ENCODE measurements at regions not wholly inside any gene's neighbourhood (a gene's known extent, or its start where the extent isn't known, plus 50 kb on each side); places are given as distances from the start of the nearest gene placed in this dataset.

GRCh38 chr11:82146789-82147188, 586.9 kb downstream of the FAM181B start:
- TF ChIP-seq SUZ12 (IDR thresholded peaks at IDR 0.05; ENCODE audit: unreplicated experiment) (no peak), ASH2L (IDR thresholded peaks at IDR 0.05; ENCODE audit: borderline replicate concordance, low read depth) (no peak), RCOR1 (conservative IDR thresholded peaks at IDR 0.05; ENCODE audit: low read depth, low read length) (no peak)
- H3K27me3 ChIP-seq (replicated peaks in 1 of 2; ENCODE audit: control insufficient read depth in 2 of 2, insufficient read depth in 2 of 2, low read length in 1 of 2) = no peaks in the 10 kb centered on the region
- no peak overlapping the region for H2AFZ ChIP-seq (ENCODE audit: control insufficient read depth, low read depth, low read length)
- ChIA-PET CTCF (no interaction called here), POLR2A (no interaction called here), SMC1A (ENCODE audit: uncharacterized antibody, unreplicated experiment) (no interaction called here), RAD21 (ENCODE audit: unreplicated experiment) (no interaction called here)
- no peak for FAIRE-seq
- BruUV-seq (replicated peaks) = no TSS peak
- H3K9ac ChIP-seq (ENCODE audit: control insufficient read depth, insufficient read depth, low read length) = no peak overlapping the region
- H3K4me1 ChIP-seq (ENCODE audit: control insufficient read depth, insufficient read depth, low read length) = no peaks in the 10 kb centered on the region
- intact Hi-C loops (cut with micrococcal nuclease; ENCODE audit: unreplicated experiment) = no loop called here
- ATAC-seq = no peak
- H3K4me2 ChIP-seq (ENCODE audit: control insufficient read depth, insufficient read depth) = no peak overlapping the region
- no peaks in the 10 kb centered on the region for H4K20me1 ChIP-seq (ENCODE audit: control insufficient read depth, insufficient read depth)
- no peak for DNase-seq (ENCODE audit: low read depth, low spot score)
- 0% methylated on average over 2 of the region's 2 CpGs for WGBS (ENCODE audit: insufficient coverage, insufficient replicate concordance, low lambda C conversion rate, missing lambda C conversion rate)
- H3K27ac ChIP-seq (ENCODE audit: control insufficient read depth, insufficient read depth) = no peak overlapping the region
- no peaks in the 10 kb centered on the region for H3K36me3 ChIP-seq (ENCODE audit: control insufficient read depth in 2 of 2, insufficient read depth in 2 of 2, low read length in 1 of 2)
- H3K9me3 ChIP-seq (replicated peaks; ENCODE audit: control insufficient read depth, insufficient read depth, low read length) = no peaks in the 10 kb centered on the region
- H3K79me2 ChIP-seq (ENCODE audit: control insufficient read depth, insufficient read depth, low read length) = no peaks in the 10 kb centered on the region
- H3K4me3 ChIP-seq = no peak overlapping the region
- in situ Hi-C loops (cut with MboI) = no loop called here

- WGBS (ENCODE audit: insufficient coverage, insufficient replicate concordance, low lambda C conversion rate, missing lambda C conversion rate) = 9% methylated on average over 5 of the region's 5 CpGs
- Histone ChIP-seq H3K27me3 (replicated peaks in 1 of 2; ENCODE audit: control insufficient read depth in 2 of 2, insufficient read depth in 2 of 2, low read length in 1 of 2) (no peaks in the 10 kb centered on the region; a peak in 1 of 4 replicates), H3K79me2 (ENCODE audit: control insufficient read depth, insufficient read depth, low read length) (no peaks in the 10 kb centered on the region), H3K9me3 (replicated peaks; ENCODE audit: control insufficient read depth, insufficient read depth, low read length) (no peaks in the 10 kb centered on the region), H2AFZ (ENCODE audit: control insufficient read depth, low read depth, low read length) (no peak overlapping the region), H3K4me2 (ENCODE audit: control insufficient read depth, insufficient read depth) (no peak overlapping the region), H3K27ac (ENCODE audit: control insufficient read depth, insufficient read depth) (no peak overlapping the region), H3K36me3 (ENCODE audit: control insufficient read depth in 2 of 2, insufficient read depth in 2 of 2, low read length in 1 of 2) (no peaks in the 10 kb centered on the region), H4K20me1 (ENCODE audit: control insufficient read depth, insufficient read depth) (no peaks in the 10 kb centered on the region), H3K4me3 (no peak overlapping the region), H3K9ac (ENCODE audit: control insufficient read depth, insufficient read depth, low read length) (no peak overlapping the region), H3K4me1 (ENCODE audit: control insufficient read depth, insufficient read depth, low read length) (no peaks in the 10 kb centered on the region)
- ChIA-PET POLR2A (no interaction called here), SMC1A (ENCODE audit: uncharacterized antibody, unreplicated experiment) (no interaction called here), CTCF (no interaction called here), RAD21 (ENCODE audit: unreplicated experiment) (no interaction called here)
- ATAC-seq (no peak), FAIRE-seq (no peak), DNase-seq (ENCODE audit: low read depth, low spot score) (no peak)
- intact Hi-C loops (cut with micrococcal nuclease; ENCODE audit: unreplicated experiment) (no loop called here), in situ Hi-C loops (cut with MboI) (no loop called here)
- BruUV-seq (replicated peaks) = no TSS peak
- TF ChIP-seq CBX3 (IDR thresholded peaks at IDR 0.05; ENCODE audit: borderline replicate concordance, low read depth) = no peak
- no peak for TF ChIP-seq CUX1 (IDR thresholded peaks at IDR 0.05; ENCODE audit: insufficient replicate concordance, low read depth, low read length)
- no peak for TF ChIP-seq IKZF2 (IDR thresholded peaks at IDR 0.05)
- TF ChIP-seq RB1 (IDR thresholded peaks at IDR 0.05; ENCODE audit: borderline replicate concordance) = no peak
- no peak for TF ChIP-seq IKZF1 (conservative IDR thresholded peaks at IDR 0.05)
- TF ChIP-seq ZSCAN29 (IDR thresholded peaks at IDR 0.05) = no peak
- no peak for TF ChIP-seq SKIL (IDR thresholded peaks at IDR 0.05; ENCODE audit: low read depth, poor library complexity, severe bottlenecking)
- no peak for TF ChIP-seq PAX5 (IDR thresholded peaks at IDR 0.05; ENCODE audit: borderline replicate concordance, low read depth, low read length)
- TF ChIP-seq ATF3 (IDR thresholded peaks at IDR 0.05; ENCODE audit: borderline replicate concordance, extremely low read depth, low read depth, low read length) = no peak
Measured at GRCh38 chr11:82118946-82119345, 614.7 kb downstream of the FAM181B start.
